OCI-LY1 (cell line): ENCODE measurements at regions not wholly inside any gene's neighbourhood (a gene's known extent, or its start where the extent isn't known, plus 50 kb on each side); places are given as distances from the start of the nearest gene placed in this dataset.
"Not testable (repeated sequence)": the region's sequence is repeated elsewhere in the genome, so short reads cannot be mapped to it uniquely, and the experiment has no call there.

Experiments used
- H2AFZ ChIP-seq: fragments of 200-600 bp; sonication (generic), shearing (Covaris generic); 2 replicates; pipeline ENCODE4 v1.6.0; 2014; ENCODE audit warnings: antibody characterized with exemption, mild to moderate bottlenecking, low read length
- H3F3A ChIP-seq: fragments of 200-600 bp; sonication (generic), shearing (Covaris generic); 2 replicates; pipeline ENCODE4 v1.6.0; 2014; ENCODE audit warnings: mild to moderate bottlenecking, antibody characterized with exemption, low read length, moderate library complexity; ENCODE audit not compliant: insufficient read depth
- H3K27ac ChIP-seq: fragments of 200-600 bp; sonication (generic); 2 replicates; pipeline ENCODE4 v1.5.1; 2014; ENCODE audit warnings: low read length, mixed run types, mild to moderate bottlenecking, low read depth; ENCODE audit not compliant: poor library complexity, severe bottlenecking
- H3K27me3 ChIP-seq: fragments of 200-600 bp; sonication (generic); 2 replicates; pipeline ENCODE4 v1.6.0; 2014; ENCODE audit warnings: antibody characterized with exemption, mild to moderate bottlenecking, low read length, moderate library complexity; ENCODE audit not compliant: insufficient read depth
- H3K36me3 ChIP-seq: fragments of 200-600 bp; sonication (generic); 2 replicates; pipeline ENCODE4 v1.6.1; 2014; ENCODE audit warnings: mild to moderate bottlenecking, antibody characterized with exemption, low read length, moderate library complexity, mixed read lengths; ENCODE audit not compliant: insufficient read depth
- H3K4me1 ChIP-seq: fragments of 200-600 bp; sonication (generic); 2 replicates; pipeline ENCODE4 v1.5.1; 2014; ENCODE audit warnings: mild to moderate bottlenecking, low read length, moderate library complexity; ENCODE audit not compliant: insufficient read depth, severe bottlenecking
- H3K4me2 ChIP-seq: fragments of 200-600 bp; sonication (generic), shearing (Covaris generic); 2 replicates; pipeline ENCODE4 v1.6.1; 2014; ENCODE audit warnings: low read length
- H3K4me3 ChIP-seq: fragments of 200-600 bp; sonication (generic); 2 replicates; pipeline ENCODE4 v1.5.1; 2014; ENCODE audit warnings: low read length, low read depth, mild to moderate bottlenecking, mixed read lengths; ENCODE audit not compliant: poor library complexity, severe bottlenecking
- H3K79me2 ChIP-seq: fragments of 200-600 bp; shearing (Covaris generic); 2 replicates; pipeline ENCODE4 v1.6.1; 2016; ENCODE audit warnings: mixed run types, low read length, mixed read lengths; ENCODE audit not compliant: insufficient read depth
- H3K9ac ChIP-seq: fragments of 200-600 bp; sonication (generic), shearing (Covaris generic); 2 replicates; pipeline ENCODE4 v1.6.1; 2014; ENCODE audit warnings: mild to moderate bottlenecking, low read length, mixed read lengths
- H3K9me2 ChIP-seq: fragments of 200-600 bp; sonication (generic), shearing (Covaris generic); 2 replicates; pipeline ENCODE4 v1.6.1; 2014; ENCODE audit warnings: low read depth, mild to moderate bottlenecking, low read length, mixed read lengths
- H3K9me3 ChIP-seq: fragments of 200-600 bp; shearing (Covaris generic); 2 replicates; pipeline ENCODE4 v1.6.1; 2014; ENCODE audit warnings: low read length, mixed read lengths
- H4K20me1 ChIP-seq: fragments of 200-600 bp; sonication (generic), shearing (Covaris generic); 2 replicates; pipeline ENCODE4 v1.6.0; 2016; ENCODE audit warnings: mild to moderate bottlenecking, low read length; ENCODE audit not compliant: insufficient read depth
- EZH2 ChIP-seq: fragments of 200-600 bp; sonication (generic), shearing (Covaris generic); IDR thresholded peaks from 2 replicates; pipeline ENCODE4 v1.8.0; 2017; ENCODE audit warnings: borderline replicate concordance, mixed run types, mild to moderate bottlenecking, antibody characterized with exemption, low read length, moderate library complexity, mixed read lengths
- TF ChIP-seq, protein P1 (sequence below): fragments of 200-600 bp; sonication (generic), shearing (Covaris generic); IDR thresholded peaks from 2 replicates; pipeline ENCODE4 v1.5.1; 2017; ENCODE audit warnings: mild to moderate bottlenecking, antibody characterized with exemption, low read length, moderate library complexity, mixed read lengths

DNA sequence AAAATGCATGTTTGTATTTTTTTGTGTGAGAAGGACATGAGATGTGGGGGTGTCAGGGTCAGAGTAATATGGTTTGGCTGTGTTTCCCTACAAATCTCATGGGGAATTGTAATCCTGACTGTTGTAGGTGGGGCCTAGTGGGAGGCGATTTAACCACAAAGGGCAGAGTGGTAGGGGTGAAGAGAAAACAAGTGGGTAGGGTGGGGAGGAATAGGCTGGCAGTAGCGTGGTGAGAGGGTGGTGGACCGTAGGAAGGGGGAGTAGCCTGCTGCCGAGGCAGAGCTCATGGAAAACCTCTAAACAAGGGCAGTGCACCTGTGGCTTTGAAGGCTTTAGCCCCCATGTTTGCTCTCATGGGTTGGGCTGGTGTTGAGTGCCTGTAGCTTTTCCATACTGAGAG, 152.8 kb upstream of the ZNF519 start:
- no peak overlapping the region for H3K9ac ChIP-seq
- H3K27me3 ChIP-seq = no peaks in the 10 kb centered on the region
- H2AFZ ChIP-seq = no peak overlapping the region
- no peaks in the 10 kb centered on the region for H3K9me2 ChIP-seq
- peaks cover 23% of the 10 kb centered on the region for H3K4me1 ChIP-seq
- no peaks in the 10 kb centered on the region for H3K79me2 ChIP-seq
- no peaks in the 10 kb centered on the region for H3F3A ChIP-seq
- TF ChIP-seq EZH2 = no peak
- TF ChIP-seq, protein P1, sequence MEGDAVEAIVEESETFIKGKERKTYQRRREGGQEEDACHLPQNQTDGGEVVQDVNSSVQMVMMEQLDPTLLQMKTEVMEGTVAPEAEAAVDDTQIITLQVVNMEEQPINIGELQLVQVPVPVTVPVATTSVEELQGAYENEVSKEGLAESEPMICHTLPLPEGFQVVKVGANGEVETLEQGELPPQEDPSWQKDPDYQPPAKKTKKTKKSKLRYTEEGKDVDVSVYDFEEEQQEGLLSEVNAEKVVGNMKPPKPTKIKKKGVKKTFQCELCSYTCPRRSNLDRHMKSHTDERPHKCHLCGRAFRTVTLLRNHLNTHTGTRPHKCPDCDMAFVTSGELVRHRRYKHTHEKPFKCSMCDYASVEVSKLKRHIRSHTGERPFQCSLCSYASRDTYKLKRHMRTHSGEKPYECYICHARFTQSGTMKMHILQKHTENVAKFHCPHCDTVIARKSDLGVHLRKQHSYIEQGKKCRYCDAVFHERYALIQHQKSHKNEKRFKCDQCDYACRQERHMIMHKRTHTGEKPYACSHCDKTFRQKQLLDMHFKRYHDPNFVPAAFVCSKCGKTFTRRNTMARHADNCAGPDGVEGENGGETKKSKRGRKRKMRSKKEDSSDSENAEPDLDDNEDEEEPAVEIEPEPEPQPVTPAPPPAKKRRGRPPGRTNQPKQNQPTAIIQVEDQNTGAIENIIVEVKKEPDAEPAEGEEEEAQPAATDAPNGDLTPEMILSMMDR = no peak
- no peak overlapping the region for H3K4me3 ChIP-seq
- H3K4me2 ChIP-seq = no peak overlapping the region
- H3K27ac ChIP-seq = peak overlapping the region; percentile 62
- no peaks in the 10 kb centered on the region for H4K20me1 ChIP-seq
- no peaks in the 10 kb centered on the region for H3K9me3 ChIP-seq
- H3K36me3 ChIP-seq = no peaks in the 10 kb centered on the region

DNA sequence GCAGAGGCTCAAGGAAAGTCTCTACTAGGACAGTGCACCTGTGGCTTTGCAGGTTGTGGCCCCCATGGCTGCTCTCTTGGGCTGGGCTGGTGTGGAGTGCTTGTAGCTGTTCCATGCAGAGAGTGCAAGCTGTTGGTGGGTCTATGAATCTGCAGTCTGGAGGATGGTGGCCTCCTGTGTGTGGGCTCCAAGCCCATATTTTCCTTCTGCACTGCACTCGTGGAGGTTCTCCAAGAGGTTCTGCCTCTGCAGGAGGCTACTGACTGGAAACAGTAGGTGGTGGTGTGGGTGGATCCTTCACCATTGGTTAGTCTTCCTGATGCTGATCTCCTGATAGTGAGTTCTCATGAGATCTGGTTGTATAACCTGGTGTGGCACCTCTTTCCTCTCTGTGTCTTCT, 143.2 kb upstream of the ZNF519 start:
- not testable (repeated sequence) for H3K9me3 ChIP-seq, H3K9me2 ChIP-seq, H3K4me3 ChIP-seq, H3K27ac ChIP-seq, H3K36me3 ChIP-seq, H4K20me1 ChIP-seq, H3K27me3 ChIP-seq, H3K4me2 ChIP-seq, H3F3A ChIP-seq, H2AFZ ChIP-seq, H3K79me2 ChIP-seq, H3K9ac ChIP-seq
- H3K4me1 ChIP-seq = peaks cover 12% of the 10 kb centered on the region

DNA sequence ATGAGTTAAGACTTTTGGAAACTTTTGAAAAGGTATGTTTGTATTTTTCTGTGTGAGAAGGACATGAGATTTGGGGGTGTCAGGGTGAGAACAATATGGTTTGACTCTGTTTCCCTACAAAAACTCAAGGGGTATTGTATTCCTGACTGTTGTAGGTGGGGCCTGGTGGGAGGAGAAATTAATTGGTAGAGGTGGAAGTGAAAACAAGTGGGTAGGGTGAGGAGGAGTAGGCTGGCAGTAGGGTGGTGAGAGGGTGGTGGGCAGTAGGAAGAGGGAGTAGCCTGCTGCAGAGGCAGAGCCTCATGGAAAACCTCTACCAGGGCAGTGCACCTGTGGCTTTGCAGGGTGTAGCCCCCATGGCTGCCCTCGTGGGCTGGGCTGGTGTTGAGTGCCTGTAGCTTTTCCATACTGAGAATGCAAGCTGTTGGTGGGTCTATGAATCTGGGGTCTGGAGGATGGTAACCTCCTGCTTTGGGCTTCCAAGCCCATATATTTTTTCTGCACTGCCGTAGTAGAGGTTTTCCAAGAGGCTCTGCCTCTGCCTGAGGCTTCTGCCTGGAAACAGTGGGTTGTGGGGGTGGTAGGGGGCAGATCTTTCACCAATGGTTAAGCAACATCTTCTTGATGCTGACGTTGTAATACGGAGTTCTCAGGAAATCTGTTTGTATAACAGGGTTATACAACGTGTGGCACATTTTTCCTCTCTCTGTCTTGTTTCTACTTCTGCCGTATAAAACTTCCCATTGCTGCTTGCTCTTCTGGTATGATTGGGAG, 133.6 kb upstream of the ZNF519 start:
- H3K27ac ChIP-seq, H3K36me3 ChIP-seq, H3K9me2 ChIP-seq: not testable (repeated sequence)

DNA sequence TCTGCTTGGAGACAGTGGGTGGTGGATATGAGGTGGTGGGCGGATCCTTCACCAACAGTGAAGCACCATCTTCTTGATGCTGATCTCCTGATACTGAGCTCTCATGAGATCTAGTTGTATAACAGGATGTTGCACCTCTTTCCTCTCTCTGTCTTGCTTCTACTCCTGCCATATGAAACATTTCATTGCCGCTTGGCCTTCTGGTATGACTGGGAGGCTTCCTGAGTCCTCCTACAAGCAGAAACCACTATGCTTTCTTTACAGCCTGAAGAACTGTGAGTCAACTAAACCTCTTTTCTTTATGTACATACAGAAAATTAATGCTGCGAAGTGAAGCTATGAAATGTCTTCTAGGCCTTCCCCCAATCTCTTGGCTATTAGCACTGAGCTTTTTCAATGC, 130.6 kb upstream of the ZNF519 start:
- H3K36me3 ChIP-seq, H3K79me2 ChIP-seq, H2AFZ ChIP-seq, H3K4me2 ChIP-seq, H4K20me1 ChIP-seq, H3K4me1 ChIP-seq, H3K9me2 ChIP-seq, H3F3A ChIP-seq, H3K27me3 ChIP-seq, H3K27ac ChIP-seq, H3K4me3 ChIP-seq, H3K9ac ChIP-seq, H3K9me3 ChIP-seq: not testable (repeated sequence)

More for the DNA sequence above, 133.6 kb upstream of the ZNF519 start:
- not testable (repeated sequence) for H3K4me2 ChIP-seq, H3F3A ChIP-seq, H3K4me3 ChIP-seq, H3K79me2 ChIP-seq, H4K20me1 ChIP-seq, H2AFZ ChIP-seq, H3K27me3 ChIP-seq, H3K9ac ChIP-seq, H3K9me3 ChIP-seq, H3K4me1 ChIP-seq

DNA sequence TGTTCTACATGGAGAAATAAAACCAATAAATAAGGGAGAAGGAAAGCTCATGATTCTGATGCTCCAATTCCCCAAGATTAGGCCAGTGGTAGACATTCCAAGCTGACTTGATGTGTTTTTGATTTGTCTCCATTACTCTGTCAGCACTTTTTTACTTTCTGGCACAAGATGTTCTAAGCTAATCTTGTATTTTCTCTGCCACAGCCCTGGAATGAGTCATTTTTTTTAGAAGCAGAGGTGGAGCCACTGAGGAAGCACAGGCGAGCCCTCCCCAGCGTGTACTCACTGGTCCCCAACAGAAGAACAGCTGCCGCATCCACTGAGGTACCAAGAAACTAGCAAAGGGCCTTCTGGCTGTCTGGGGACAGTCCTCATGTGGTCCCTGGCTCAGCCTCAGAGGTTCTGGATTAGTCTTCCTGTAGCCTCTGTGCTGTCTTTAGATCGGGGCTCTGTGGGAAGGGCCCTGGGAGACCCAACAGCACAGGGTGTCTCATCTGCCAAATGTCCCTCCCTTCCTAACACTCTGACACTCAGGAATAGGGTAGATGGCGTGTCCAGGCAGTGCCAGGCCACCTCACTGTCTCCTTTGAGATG, 117.9 kb upstream of the ZNF519 start:
- not testable (repeated sequence) for H3K36me3 ChIP-seq, H3F3A ChIP-seq, H2AFZ ChIP-seq, H3K9ac ChIP-seq, H3K4me3 ChIP-seq, H3K4me2 ChIP-seq, H3K79me2 ChIP-seq, H4K20me1 ChIP-seq, H3K27ac ChIP-seq, H3K27me3 ChIP-seq, H3K9me2 ChIP-seq, H3K9me3 ChIP-seq, H3K4me1 ChIP-seq

GRCh38 chr18:14239224-14239623, 107.0 kb upstream of the ZNF519 start:
- H3K4me2 ChIP-seq, H3K4me1 ChIP-seq, H3K9me3 ChIP-seq, H3K27me3 ChIP-seq, H2AFZ ChIP-seq, H3K9me2 ChIP-seq, H4K20me1 ChIP-seq, H3K4me3 ChIP-seq, H3F3A ChIP-seq, H3K79me2 ChIP-seq, H3K9ac ChIP-seq, H3K36me3 ChIP-seq, H3K27ac ChIP-seq: not testable (repeated sequence)
